NCI-H1436 treated with DMSO at 0.1 percent for 48 hours (cell line): ENCODE measurements at regions not wholly inside any gene's neighbourhood (a gene's known extent, or its start where the extent isn't known, plus 50 kb on each side); places are given as distances from the start of the nearest gene placed in this dataset.
"Not testable (repeated sequence)": the region's sequence is repeated elsewhere in the genome, so short reads cannot be mapped to it uniquely, and the experiment has no call there.

Experiments used
- DNase-seq: peaks from one replicate; lab custom pipeline; 2025; lab: John Stamatoyannopoulos, UW

DNA sequence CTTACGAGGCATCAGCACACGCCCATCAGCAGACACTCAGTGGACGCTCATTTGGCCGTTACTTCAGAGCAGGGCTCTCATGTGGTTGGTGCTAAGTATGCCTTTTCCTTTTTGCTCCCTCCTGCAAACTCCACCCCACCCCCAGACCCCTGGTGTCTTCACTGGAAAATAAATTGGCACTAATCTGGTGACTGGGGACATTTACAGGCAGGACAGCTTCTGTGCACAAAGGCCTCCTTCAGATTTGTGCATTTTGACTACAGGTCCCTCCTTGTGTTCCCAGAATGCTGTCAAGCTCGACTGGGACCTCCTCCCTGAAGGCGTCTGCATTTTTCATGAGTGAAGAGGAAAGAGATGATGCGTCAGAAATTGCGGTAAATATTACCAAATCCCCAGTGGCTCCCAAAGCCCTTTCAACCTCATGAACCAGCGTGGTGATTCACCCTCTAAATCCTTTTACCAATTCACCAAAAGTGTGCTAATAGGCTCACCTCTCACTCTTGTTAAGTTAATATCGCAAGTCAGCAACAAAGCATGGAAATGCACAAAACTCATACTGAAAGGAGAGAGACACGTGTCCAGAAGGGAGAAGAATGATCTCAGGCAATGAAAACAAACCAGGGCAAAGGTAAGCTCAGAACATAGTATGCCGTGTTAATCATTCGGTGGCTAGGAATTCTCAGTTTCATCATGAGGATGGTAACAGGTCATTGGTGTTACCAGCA lies 119.0 kb downstream of the NKX6-1 start:
- no peak for DNase-seq

DNA sequence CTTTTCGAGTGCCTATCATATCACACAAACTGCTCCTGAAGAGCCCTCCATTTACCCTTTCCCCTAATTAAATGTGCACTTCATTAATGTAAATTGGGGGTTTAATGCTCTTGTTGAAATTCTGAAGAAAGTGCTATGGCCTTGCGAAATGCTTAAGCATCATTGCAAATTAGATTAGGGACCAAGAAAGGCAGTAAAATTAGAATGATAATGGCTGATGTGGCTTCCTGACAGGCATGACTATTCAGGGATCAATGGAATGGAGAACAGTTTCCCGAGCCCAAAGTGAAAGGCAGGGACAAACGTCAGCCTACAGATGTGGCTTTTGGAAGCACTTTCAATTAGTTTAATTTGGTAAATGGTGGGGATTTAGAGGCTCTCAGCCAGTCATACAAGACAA lies 120.1 kb downstream of the NKX6-1 start:
- no peak for DNase-seq

DNA sequence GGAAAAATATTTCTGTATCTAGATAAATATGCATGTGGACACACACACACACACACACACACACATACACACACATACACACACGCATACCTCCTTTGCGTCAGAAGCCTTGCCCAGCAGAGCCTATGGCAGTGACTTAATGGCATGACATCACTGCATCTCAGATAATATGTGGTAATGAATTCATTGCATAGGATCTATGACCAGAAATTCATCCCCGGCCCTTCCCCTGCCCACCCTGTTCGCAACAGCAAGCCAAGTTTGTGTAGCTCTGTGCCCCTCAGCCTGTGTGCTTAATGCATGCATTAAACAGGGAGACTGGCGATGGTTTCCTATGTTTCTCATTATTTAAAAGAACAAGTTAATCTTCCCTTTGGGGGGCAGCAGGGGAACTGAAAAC lies 120.7 kb downstream of the NKX6-1 start:
- no peak for DNase-seq

DNA sequence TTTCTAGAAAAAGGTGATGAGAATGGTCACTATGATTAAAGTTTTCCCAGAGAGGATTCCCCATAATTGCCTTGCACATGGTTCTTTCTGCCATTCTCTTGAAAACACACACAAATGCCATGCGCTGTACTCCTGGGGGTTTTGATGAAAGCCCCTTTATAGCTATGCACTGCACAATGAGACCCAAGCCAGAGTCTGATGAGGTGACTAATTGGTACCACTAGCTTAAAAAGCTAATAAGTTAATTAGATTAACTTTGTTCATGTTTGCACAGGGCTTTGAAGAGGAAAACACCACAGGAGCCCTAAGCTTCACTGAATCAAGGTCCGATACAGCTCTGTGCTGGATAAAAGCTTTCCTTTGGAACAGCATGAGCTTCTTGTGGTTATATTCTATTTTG lies 132.2 kb downstream of the NKX6-1 start:
- DNase-seq, result no peak

DNA sequence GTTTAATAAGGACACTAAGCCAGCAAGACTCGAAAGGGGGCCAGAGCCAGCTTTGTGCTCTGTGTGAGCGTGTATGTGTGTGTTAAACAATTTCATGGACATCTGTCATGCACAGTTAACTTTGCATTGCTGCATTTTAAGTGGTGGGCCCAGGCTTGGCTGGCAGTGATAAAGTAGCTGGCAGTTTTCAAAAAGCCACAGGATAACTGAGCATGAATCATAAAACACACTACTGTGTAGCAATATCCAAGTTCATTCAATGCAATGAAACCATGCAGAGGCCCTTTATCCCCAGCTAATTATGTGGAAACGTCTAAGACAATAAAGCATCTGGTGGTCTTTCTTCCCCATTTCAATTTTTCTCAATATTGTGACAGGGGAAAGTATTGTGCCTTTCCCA lies 132.9 kb downstream of the NKX6-1 start:
- DNase-seq, result no peak

DNA sequence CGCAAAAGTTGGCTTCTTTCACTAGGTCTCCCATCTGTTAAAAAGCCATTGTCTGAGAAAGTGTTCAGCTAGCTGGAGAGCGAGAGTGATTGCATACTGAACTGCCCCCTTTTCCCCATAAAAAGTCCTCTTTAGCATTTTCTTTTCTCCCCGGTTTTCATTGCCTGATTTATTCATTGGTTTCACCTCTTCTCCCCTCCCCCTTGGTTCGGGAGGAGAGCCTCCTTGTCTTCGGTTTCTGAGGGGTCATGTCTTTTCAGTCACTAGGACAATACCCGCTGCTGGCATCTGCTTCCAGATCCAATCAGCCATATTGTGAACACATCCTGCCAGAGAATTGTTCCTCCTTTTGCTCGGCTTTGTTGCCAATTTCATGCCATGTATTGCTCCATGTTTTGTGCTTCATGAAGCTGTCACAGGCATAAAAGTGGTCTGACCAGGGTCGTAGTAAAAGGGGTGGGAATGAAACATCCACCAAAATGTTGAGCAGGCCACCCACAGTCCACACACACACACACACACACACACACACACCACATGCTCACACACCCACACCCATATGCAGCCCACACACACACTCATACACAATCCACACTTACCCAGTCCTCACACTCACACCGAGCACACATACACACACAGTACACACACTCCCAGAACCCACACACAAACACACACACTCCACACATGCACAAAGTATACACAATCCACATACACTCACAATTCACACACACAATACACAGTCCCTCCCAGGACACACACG lies 136.0 kb downstream of the NKX6-1 start:
- no peak for DNase-seq

DNA sequence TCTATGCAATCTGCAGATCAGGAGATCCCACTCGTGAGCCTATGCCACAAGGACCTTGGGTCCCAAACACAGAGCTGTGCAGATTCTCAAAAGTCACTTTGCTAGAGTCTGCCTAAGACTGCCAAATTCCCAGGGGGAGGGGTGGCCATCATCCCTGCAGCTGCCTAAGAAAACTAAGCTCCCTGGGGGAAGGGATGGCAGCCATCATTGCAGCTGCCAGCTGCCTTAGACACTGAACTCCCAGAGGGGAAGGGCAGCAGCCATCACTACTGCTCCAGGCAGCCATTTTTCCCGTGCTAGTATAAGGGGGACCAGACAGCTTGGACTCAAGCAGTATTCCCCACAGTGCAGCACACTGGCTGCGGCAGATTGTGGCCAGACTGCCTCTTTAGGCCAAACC lies 156.9 kb downstream of the NKX6-1 start:
- DNase-seq, result no peak

DNA sequence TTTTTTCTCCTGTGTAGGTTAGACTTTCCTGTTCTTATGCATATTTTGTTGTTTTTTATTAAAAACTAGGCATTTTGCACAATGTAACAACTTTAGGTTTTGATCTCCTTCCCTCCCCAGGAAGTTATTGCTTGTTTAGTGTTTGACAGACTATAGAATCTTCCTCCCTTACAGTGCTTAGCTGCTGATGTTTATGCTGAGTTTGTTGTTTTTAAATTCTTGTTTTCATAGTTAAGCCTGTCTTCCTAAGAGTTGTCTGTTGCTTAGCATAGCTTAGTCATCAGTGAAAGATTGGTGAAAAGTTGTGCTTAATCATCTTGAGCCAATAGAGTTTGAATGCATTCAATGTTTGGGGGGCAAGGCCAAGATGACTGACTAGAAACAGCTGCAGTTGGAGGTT lies 157.5 kb downstream of the NKX6-1 start:
- no peak for DNase-seq

DNA sequence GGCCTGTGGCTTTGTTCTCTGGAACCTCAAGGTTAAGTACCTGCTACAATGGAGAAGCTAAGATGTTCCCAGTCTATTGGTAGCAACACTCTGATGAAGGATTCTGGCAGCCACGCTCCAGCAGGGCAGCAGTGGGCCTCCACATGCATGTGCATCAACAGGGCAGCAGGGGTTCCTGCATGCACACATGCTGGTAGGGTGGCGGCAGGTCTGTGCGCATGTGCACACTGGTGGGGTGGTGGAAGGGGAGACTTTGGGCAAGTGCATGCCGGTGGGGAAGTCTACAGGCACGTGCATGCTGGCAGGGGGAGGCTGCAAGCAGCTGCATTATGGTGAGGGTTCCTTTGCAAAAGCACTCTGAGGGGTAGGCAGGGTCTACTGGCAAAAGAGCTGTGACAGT lies 160.7 kb downstream of the NKX6-1 start:
- no peak for DNase-seq

DNA sequence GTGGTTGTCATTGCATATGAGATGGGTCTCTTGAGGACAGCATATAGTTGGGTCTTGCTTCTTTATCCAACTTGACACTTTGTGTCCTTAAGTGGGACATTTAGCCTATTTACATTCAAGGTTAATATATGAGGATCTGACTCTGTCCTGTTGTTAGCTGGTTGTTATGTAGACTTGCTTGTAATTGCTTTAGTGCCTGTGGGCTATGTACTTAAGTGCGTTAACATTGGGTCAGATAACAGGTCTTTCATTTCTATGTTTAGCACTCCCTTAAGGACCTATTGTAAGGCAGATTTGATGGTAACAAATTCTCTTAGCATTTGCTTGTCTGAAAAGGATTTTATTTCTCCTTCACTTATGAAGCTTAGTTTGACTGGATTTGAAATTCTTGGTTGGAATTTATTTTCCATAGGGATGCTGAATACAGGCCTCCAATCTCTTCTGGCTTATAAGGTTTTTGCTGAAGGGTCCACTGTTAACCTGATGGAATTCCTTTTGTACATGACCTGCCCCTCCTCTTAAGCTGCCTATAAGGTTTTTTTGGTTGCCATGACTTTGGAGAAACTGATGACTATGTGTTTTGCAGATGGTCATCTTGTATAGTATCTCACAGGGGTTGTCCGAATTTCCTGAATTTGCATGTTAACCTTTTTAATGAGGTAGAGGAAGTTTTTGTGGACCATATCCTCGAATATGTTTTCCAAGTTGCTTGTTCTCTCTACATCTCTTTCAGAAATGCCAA lies 162.0 kb downstream of the NKX6-1 start:
- DNase-seq, result peak; percentile 20

DNA sequence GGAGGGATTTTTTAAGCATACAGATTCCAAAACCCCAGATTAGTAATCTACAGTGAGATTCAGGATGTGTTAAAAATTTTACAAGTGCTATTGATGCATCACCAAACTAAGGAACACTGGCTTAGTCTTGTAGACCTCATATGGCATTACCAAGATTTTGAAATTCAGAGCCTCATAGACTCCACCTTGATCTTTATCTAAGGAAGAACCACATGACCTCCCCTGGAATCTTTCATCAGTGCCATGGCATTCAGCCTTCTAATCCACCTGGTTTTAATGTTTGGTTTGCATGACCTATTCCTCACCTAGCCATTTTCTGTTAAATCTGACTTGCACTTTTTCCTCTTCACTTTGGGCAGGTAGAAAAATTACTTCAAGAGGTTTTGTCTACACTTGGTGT lies 171.6 kb downstream of the NKX6-1 start:
- DNase-seq, result no peak

DNA sequence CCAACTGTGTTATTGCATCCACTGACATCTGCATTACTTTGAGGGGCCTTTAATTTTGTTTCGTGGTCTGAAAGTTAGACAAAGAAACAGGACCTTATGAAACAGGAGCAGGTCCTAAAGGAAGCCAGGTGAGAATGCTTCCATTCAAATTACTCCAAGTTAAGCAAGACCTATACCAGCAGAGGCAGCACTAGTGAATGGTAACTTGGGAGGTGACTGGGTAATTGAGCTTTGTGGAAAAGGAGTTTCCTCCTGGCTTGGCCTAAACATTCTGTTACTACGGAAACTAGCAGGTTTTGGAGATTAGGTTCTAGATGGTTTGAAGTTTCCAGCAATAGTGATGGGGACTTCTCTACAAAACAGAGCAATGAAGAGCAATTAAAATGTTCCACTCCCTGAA lies 173.5 kb downstream of the NKX6-1 start:
- DNase-seq, result no peak

DNA sequence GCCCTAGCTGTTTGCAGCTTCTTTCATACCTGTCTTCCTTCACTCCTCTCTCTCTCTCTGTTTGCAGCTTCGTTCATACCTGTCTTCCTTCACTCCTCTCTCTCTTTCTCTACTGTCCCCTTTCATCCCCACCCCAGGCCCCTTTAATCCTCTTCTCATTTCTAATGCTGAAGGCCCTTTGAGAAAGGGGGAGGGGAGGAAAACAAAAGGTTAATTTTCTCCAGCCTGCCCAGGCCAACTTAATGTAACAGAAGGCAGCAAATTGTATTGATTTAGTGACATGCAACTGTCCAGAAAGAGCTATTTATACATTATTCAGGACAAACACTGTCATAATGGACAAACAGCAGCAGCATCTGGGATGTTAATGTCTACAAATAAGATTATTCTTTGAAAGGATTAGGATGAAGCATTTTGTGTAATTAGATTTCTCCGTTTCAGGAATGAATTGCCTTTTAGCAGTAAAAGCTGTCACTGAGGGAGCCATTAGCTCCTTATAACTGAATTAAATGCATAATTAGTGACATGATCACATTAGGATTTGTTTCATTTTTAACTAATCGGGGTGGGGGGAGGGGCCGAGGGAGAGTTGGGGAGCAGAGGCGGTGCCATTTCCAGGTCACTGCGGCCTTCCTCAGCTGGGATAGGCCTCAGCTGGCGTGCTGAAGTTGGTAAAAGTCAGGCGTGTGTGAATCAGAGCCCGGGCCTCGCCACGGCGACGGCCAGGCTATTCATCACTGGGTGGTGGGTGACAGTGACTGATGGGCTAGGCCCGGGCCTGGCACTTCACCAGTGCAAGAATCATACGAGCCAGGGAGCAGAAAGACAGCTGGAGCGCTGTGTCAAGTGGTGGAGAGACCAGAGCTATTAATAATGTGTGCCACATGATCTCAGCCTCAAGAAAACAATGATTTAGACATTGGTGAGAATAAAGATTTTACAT lies 174.5 kb downstream of the NKX6-1 start:
- DNase-seq, result no peak

DNA sequence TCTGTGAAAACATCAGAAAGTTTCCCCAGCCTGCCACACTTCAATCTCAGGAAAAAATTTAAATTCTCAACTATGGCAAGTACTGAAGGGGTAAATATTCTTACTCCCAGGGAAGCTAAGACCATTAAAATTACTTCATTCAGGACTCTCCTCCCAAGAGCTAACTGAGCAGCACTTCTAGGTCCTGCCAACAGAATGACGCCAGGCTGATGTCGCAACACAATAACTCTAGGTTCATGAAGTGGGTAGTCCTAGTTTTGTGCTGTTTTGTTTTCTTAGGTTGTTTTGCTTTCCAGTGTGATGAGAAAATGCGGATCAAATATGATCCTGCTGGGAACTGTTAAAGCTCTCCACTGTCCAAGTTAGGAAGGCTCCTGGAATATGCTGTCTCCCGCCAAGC lies 180.0 kb downstream of the NKX6-1 start:
- DNase-seq, result no peak

DNA sequence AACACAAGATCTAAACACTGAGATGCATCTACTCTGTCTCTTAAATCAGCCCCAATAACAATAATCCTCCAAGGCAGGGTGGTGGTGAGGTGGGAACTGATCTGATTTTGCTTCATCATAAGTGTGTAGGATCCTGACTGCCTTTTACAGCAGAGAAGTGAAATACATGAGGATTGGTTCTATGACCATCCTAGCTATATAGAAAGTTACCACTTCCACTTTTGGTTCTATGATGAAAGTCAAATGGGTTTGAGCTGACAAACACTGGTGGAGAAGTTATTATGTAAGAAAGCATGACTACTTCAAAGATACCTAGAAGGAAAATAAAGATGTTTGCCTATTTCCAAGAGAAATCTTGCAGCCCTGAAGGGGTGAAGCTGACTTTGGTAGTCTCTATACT lies 181.6 kb downstream of the NKX6-1 start:
- no peak for DNase-seq

DNA sequence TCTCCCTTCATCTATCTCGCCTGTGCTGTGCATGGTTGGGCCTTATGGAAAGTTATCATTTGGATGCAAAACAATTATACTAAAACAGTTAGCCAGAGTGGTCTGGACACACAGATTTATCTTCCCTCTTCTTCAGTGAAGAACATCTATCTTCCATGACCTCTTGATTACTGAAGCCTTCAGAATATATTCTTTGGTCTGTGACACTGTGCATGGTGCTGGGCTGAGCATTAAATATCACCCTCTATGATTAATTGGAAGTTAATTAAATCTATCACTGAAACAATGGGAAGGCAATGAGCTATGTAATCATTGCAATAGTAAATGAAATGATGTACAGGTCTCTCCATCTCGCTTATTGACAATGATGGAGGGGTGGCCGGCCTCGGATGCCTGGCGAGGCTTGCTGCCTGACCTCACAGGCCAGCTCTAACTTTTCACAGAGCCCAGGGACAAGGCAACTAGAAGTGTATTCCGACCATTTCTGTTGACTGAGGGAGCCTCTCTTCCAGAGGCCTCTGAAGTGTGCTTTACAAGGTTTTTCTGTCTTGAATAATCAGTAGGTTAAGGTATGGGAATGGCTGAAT lies 186.6 kb downstream of the NKX6-1 start:
- DNase-seq, result no peak

DNA sequence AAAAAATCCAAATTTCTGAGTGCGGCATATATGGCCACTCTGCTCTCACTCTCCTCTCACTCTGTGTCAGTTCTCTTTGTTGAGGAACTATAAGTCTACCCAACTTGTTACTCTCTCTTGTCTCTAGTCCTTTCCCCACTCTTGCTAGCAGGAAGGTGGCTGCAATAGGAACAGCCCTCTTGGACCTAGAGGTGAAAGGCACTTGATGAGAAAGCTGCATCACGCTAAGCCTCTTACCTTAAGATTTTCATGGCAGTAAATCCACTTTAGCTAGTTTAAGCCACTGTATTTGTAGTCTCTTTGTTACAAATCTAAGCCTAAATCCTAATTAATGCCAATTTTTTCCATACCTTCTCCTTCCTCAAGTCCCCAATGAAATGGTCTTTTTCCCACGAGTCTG lies 189.9 kb downstream of the NKX6-1 start:
- no peak for DNase-seq

DNA sequence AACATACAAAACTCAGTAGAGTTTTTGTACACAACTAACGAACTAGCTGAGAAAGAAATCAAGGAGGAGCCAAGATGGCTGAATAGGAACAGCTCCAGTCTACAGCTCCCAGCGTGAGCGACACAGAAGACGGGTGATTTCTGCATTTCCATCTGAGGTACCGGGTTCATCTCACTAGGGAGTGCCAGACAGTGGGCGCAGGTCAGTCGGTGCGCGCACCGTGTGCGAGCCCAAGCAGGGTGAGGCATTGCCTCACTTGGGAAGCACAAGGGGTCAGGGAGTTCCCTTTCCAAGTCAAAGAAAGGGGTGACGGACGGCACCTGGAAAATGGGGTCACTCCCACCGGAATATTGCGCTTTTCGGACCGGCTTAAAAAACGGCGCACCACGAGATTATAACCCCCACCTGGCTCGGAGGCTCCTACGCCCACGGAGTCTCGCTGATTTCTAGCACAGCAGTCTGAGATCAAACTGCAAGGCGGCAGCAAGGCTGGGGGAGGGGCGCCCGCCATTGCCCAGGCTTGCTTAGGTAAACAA lies 200.3 kb downstream of the NKX6-1 start:
- not testable (repeated sequence) for DNase-seq

DNA sequence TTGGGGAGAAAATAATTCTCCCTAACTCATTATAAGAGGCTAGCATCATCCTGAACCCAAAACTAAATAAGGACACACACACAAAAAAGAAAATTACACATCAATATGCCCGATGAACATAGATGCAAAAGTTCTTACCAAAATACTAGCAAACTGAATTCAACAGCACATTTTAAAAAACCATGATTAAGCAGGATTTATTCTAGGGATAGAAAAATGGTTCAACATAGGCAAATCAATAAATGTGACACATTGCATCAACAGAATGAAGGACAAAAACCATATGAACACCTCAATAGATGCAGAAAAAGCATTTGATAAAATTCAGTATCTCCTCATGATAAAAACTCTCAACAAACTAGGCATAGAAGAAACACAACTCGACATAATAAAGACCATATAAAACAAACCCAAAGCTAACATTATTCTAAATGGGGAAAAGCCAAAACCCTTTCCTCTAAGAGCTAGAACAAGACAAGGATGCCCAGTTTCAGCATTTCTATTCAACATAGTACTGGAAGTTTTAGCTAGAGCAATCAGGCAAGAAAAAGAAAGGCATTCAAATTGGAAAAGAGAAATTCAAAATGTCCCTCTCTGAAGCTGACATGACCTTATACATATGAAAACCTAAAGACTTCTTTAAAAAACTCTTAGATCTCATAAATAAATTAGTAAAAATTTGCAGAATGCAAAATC lies 200.9 kb downstream of the NKX6-1 start:
- DNase-seq, result no peak

DNA sequence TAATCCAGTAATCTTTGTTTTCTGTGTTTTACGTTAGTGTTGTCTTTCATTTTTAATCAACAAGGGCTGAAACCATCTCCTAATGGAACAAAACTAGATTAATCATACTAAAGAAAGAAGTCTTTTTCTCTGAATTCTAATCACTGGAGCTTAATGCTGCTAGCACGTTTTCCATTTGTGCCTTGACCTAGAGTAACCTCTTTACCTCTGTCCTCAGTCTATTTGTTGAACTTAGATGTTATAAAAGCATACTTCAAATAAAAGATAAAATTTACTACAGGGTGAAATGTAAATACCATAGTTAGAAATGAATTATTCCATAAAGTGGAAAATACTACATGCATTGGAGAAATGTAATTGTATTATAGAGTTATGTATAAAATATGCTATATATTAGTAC lies 207.1 kb downstream of the NKX6-1 start:
- no peak for DNase-seq

DNA sequence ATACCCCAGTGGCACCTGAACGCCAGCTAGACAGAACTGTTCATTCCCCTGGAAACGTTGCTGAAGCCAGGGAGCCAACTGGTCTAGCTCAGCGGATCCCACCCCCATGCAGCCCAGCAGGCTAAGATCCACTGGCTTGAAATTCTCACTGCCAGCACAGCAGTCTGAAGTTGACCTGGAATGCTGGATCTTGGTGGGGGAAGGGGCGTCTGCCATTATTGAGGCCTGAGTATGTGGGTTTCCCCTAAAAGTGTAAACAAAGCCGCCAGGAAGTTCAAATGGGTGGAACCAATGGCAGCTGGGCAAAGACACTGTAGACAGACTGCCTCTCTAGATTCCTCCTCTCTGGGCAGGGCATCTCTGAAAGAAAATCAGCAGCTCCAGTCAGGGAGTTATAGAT lies 213.0 kb downstream of the NKX6-1 start:
- no peak for DNase-seq
